ENCODE measurements at regions not wholly inside any gene's neighbourhood (a gene's known extent, or its start where the extent isn't known, plus 50 kb on each side); places are given as distances from the start of the nearest gene placed in this dataset.
A peak's percentile ranks its signal among the peaks of the same experiment; 100 is the strongest.
"Not testable (repeated sequence)": the region's sequence is repeated elsewhere in the genome, so short reads cannot be mapped to it uniquely, and the experiment has no call there.

- DNase-seq, result no peak
Measured at GRCh38 chr22:48939441-48940265, 888.0 kb downstream of the BRD1 start.

GRCh38 chr22:48938741-48939140 is 888.9 kb downstream of the BRD1 start:
- DNase-seq, result no peak

GRCh38 chr22:48937032-48937639 is 890.5 kb downstream of the BRD1 start:
- DNase-seq, result no peak

GRCh38 chr22:48936391-48936790 is 891.3 kb downstream of the BRD1 start:
- DNase-seq, result no peak

GRCh38 chr22:48934446-48934845 is 893.2 kb downstream of the BRD1 start:
- no peak for DNase-seq

- DNase-seq, result no peak
Measured at GRCh38 chr22:48931452-48931851, 896.2 kb downstream of the BRD1 start.

- DNase-seq, result no peak
Measured at GRCh38 chr22:48929276-48929790, 898.3 kb downstream of the BRD1 start.

- DNase-seq, result no peak
Measured at GRCh38 chr22:48927591-48927990, 900.1 kb downstream of the BRD1 start.

GRCh38 chr22:48926643-48927042 is 901.0 kb downstream of the BRD1 start:
- no peak for DNase-seq

- no peak for DNase-seq
Measured at GRCh38 chr22:48926136-48926535, 901.5 kb downstream of the BRD1 start.

GRCh38 chr22:48925450-48925849 is 902.2 kb downstream of the BRD1 start:
- DNase-seq, result no peak

GRCh38 chr22:48923996-48924395 is 903.7 kb downstream of the BRD1 start:
- no peak for DNase-seq

- DNase-seq, result peak; percentile 49
Measured at GRCh38 chr22:48923165-48923865, 904.4 kb downstream of the BRD1 start.

GRCh38 chr22:48921411-48921903 is 906.2 kb downstream of the BRD1 start:
- no peak for DNase-seq

- no peak for DNase-seq
Measured at GRCh38 chr22:48920776-48921241, 906.9 kb downstream of the BRD1 start.

- DNase-seq, result no peak
Measured at GRCh38 chr22:48919851-48920589, 907.7 kb downstream of the BRD1 start.

GRCh38 chr22:48919187-48919590 is 908.5 kb downstream of the BRD1 start:
- no peak for DNase-seq

GRCh38 chr22:48918585-48919186 is 909.0 kb downstream of the BRD1 start:
- DNase-seq, result no peak

- not testable (repeated sequence) for DNase-seq
Measured at GRCh38 chr22:48912356-48913066, 915.2 kb downstream of the BRD1 start.

GRCh38 chr22:48911647-48912046 is 916.0 kb downstream of the BRD1 start:
- DNase-seq, result not testable (repeated sequence)

- DNase-seq, result not testable (repeated sequence)
Measured at GRCh38 chr22:48911067-48911466, 916.6 kb downstream of the BRD1 start.
